GM12878 (cell line): ENCODE measurements at regions not wholly inside any gene's neighbourhood (a gene's known extent, or its start where the extent isn't known, plus 50 kb on each side); places are given as distances from the start of the nearest gene placed in this dataset.

Experiments used
- ATAC-seq: fragments of 200-7000 bp; cut with Tn5 transposase; 3 replicates; pipeline ENCODE4 v1.9.1; 2020; ENCODE audit warnings: mild to moderate bottlenecking, moderate library complexity
- BruUV-seq: library from RNA; stranded (reverse); fragments of 400-500 nt; replicated peaks from 2 replicates; lab custom pipeline; 2021; lab: Mats Ljungman, UMichigan
- CTCF ChIA-PET: fragments of 300-600 bp; sonication (Branson Sonifier 250); formaldehyde crosslinking; extraction: SDS; loops from one replicate; lab custom pipeline; 2021; ENCODE audit warnings: inconsistent platforms; lab: Yijun Ruan, JAX
- POLR2A ChIA-PET: fragments of 350-600 bp; formaldehyde crosslinking; extraction: SDS; loops from one replicate; lab custom pipeline; 2021; ENCODE audit warnings: inconsistent platforms; lab: Charles Lee
- RAD21 ChIA-PET: fragments of 300-600 bp; sonication (Branson Sonifier 250); formaldehyde crosslinking; loops from one replicate; lab custom pipeline; 2023; ENCODE audit warnings: antibody characterized with exemption; ENCODE audit not compliant: unreplicated experiment; lab: Charles Lee
- SMC1A ChIA-PET: fragments of 300-600 bp; sonication (Branson Sonifier 250); formaldehyde crosslinking; loops from one replicate; lab custom pipeline; 2023; ENCODE audit not compliant: unreplicated experiment, uncharacterized antibody; lab: Charles Lee
- DNase-seq: peaks from one replicate; pipeline ENCODE4 v3.0.0-alpha.2; 2011; ENCODE audit warnings: low read depth, low spot score
- FAIRE-seq: peaks from 3 replicates; lab custom pipeline; 2011; peaks lifted over from hg19 to GRCh38; lab: Jason Lieb, UNC
- H2AFZ ChIP-seq: 2 replicates; pipeline ENCODE4 v1.6.0; 2011; ENCODE audit warnings: low read depth, low read length, control low read depth; ENCODE audit not compliant: control insufficient read depth
- H3K27ac ChIP-seq: 2 replicates; pipeline ENCODE4 v1.5.1; 2011; ENCODE audit warnings: control low read depth; ENCODE audit not compliant: control insufficient read depth, insufficient read depth
- H3K27me3 ChIP-seq, 2 experiments: replicated peaks in 1 of 2; 2 replicates each; pipeline versions ENCODE4 v1.6.0 to v1.6.1; 2011; ENCODE audit warnings: low read length in 1 of 2; ENCODE audit not compliant: control insufficient read depth in 2 of 2, insufficient read depth in 2 of 2
- H3K36me3 ChIP-seq, 2 experiments: 2 replicates each; pipeline ENCODE4 v1.5.1; 2011; ENCODE audit warnings: low read length in 1 of 2; ENCODE audit not compliant: control insufficient read depth in 2 of 2, insufficient read depth in 2 of 2
- H3K4me1 ChIP-seq: 2 replicates; pipeline ENCODE4 v1.6.1; 2011; ENCODE audit warnings: mild to moderate bottlenecking, low read length, moderate library complexity, mixed read lengths; ENCODE audit not compliant: control insufficient read depth, insufficient read depth
- H3K4me2 ChIP-seq: 2 replicates; pipeline ENCODE4 v1.6.0; 2011; ENCODE audit warnings: control low read depth; ENCODE audit not compliant: control insufficient read depth, insufficient read depth
- H3K4me3 ChIP-seq: fragments of 200-600 bp; sonication (generic); 2 replicates; pipeline ENCODE4 v1.5.1; 2016
- H3K79me2 ChIP-seq: 2 replicates; pipeline ENCODE4 v1.6.0; 2011; ENCODE audit warnings: low read length; ENCODE audit not compliant: control insufficient read depth, insufficient read depth
- H3K9ac ChIP-seq: 2 replicates; pipeline ENCODE4 v1.8.0; 2011; ENCODE audit warnings: low read length, control low read depth, mixed read lengths; ENCODE audit not compliant: control insufficient read depth, insufficient read depth
- H3K9me3 ChIP-seq: replicated peaks from 3 replicates; pipeline ENCODE4 v1.5.1; 2011; ENCODE audit warnings: mild to moderate bottlenecking, low read length; ENCODE audit not compliant: control insufficient read depth, insufficient read depth
- H4K20me1 ChIP-seq: 2 replicates; pipeline ENCODE4 v1.6.0; 2011; ENCODE audit not compliant: control insufficient read depth, insufficient read depth
- CBX5 ChIP-seq: sonication (generic); IDR thresholded peaks from 2 replicates; pipeline ENCODE4 v1.6.1; 2016; ENCODE audit warnings: low read depth, moderate library complexity, mild to moderate bottlenecking, inconsistent platforms
- CREM ChIP-seq: IDR thresholded peaks from 2 replicates; pipeline ENCODE4 v1.6.1; 2014; ENCODE audit warnings: antibody characterized with exemption, low read depth
- IKZF1 ChIP-seq: fragments of 450-650 bp; conservative IDR thresholded peaks from 2 replicates; pipeline ENCODE4 v1.6.1; 2017; ENCODE audit warnings: antibody characterized with exemption, mild to moderate bottlenecking
- NR2C1 ChIP-seq: fragments of 450-650 bp; IDR thresholded peaks from 2 replicates; pipeline ENCODE4 v1.6.1; 2017; ENCODE audit warnings: antibody characterized with exemption, mild to moderate bottlenecking, moderate library complexity
- POLR2A ChIP-seq: IDR thresholded peaks from 2 replicates; pipeline ENCODE4 v1.6.1; 2011; ENCODE audit warnings: low read depth, mild to moderate bottlenecking, low read length
- SIN3A ChIP-seq: IDR thresholded peaks from 2 replicates; pipeline ENCODE4 v1.6.1; 2012; ENCODE audit warnings: low read depth, low read length, improper control_type of control experiment
- ZNF24 ChIP-seq: fragments of 450-650 bp; IDR thresholded peaks from 2 replicates; pipeline ENCODE4 v1.6.1; 2017; ENCODE audit warnings: antibody characterized with exemption, mild to moderate bottlenecking
- ZSCAN29 ChIP-seq: fragments of 450-650 bp; IDR thresholded peaks from 2 replicates; pipeline ENCODE4 v1.6.1; 2017; ENCODE audit warnings: mild to moderate bottlenecking, moderate library complexity
- WGBS: methylation state at CpG from one replicate; pipeline ENCODE4 v1.1.6; 2016; ENCODE audit warnings: low lambda C conversion rate; ENCODE audit not compliant: insufficient replicate concordance, insufficient coverage; ENCODE audit errors: missing lambda C conversion rate; 5-methylcytosine and 5-hydroxymethylcytosine counted together
- in situ Hi-C: fragments of 300-500 bp; cut with MboI; formaldehyde crosslinking; loops from 9 replicates; pipeline ENCODE4 v1.14.3; 2018; ENCODE audit warnings: mixed read lengths
- intact Hi-C: fragments of 100-400 bp; cut with micrococcal nuclease; formaldehyde crosslinking; loops from one replicate; pipeline ENCODE4 v1.14.2; 2022; ENCODE audit not compliant: unreplicated experiment
- TF ChIP-seq, protein P1 (sequence below): IDR thresholded peaks from 2 replicates; pipeline ENCODE4 v1.6.1; 2011; ENCODE audit warnings: borderline replicate concordance, low read depth, mild to moderate bottlenecking, moderate library complexity, low read length; ENCODE audit not compliant: insufficient read depth, poor library complexity, severe bottlenecking
- TF ChIP-seq, protein P2 (sequence below): fragments of 450-650 bp; IDR thresholded peaks from 2 replicates; pipeline ENCODE4 v1.6.1; 2017; ENCODE audit warnings: mild to moderate bottlenecking
- TF ChIP-seq, protein P3 (sequence below): fragments of 450-650 bp; IDR thresholded peaks from 2 replicates; pipeline ENCODE4 v1.6.1; 2018; ENCODE audit warnings: borderline replicate concordance, mild to moderate bottlenecking; ENCODE audit not compliant: partially characterized antibody
- TF ChIP-seq, protein P4 (sequence below): fragments of 450-650 bp; IDR thresholded peaks from 2 replicates; pipeline ENCODE4 v1.6.1; 2017; ENCODE audit warnings: mild to moderate bottlenecking, moderate library complexity

DNA sequence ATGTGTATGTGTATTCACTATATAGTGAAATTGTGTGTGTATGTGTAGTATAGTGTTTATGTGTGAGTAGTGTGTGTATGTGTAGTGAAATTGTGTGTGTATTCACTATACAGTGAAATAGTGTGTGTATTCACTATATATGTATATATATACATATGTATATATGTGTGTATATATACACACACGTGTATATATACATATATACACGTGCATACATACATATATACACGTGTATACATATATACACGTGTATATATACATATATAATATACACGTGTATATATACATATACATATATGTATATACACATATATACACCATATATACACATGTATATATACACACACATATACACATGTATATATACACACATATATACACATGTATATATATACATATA lies 403.6 kb upstream of the TUSC1 start:
- in situ Hi-C loops (no loop called here), intact Hi-C loops (no loop called here)
- WGBS: 10% methylated on average over 5 of the region's 5 CpGs
- Histone ChIP-seq H3K4me2 (no peak overlapping the region), H3K27ac (no peak overlapping the region), H3K4me1 (no peaks in the 10 kb centered on the region), H3K4me3 (no peak overlapping the region), H4K20me1 (no peaks in the 10 kb centered on the region), H3K27me3 (no peaks in the 10 kb centered on the region), H3K9ac (no peak overlapping the region), H3K36me3 (no peaks in the 10 kb centered on the region), H3K9me3 (no peaks in the 10 kb centered on the region), H2AFZ (no peak overlapping the region), H3K79me2 (no peaks in the 10 kb centered on the region)
- ChIA-PET RAD21 (no interaction called here), CTCF (no interaction called here), SMC1A (no interaction called here), POLR2A (no interaction called here)
- TF ChIP-seq, protein P1, sequence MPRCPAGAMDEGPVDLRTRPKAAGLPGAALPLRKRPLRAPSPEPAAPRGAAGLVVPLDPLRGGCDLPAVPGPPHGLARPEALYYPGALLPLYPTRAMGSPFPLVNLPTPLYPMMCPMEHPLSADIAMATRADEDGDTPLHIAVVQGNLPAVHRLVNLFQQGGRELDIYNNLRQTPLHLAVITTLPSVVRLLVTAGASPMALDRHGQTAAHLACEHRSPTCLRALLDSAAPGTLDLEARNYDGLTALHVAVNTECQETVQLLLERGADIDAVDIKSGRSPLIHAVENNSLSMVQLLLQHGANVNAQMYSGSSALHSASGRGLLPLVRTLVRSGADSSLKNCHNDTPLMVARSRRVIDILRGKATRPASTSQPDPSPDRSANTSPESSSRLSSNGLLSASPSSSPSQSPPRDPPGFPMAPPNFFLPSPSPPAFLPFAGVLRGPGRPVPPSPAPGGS: no peak
- TF ChIP-seq POLR2A (no peak), IKZF1 (no peak), NR2C1 (no peak), ZSCAN29 (no peak), ZNF24 (no peak), CREM (no peak), SIN3A (no peak), CBX5 (no peak)
- TF ChIP-seq, protein P2, sequence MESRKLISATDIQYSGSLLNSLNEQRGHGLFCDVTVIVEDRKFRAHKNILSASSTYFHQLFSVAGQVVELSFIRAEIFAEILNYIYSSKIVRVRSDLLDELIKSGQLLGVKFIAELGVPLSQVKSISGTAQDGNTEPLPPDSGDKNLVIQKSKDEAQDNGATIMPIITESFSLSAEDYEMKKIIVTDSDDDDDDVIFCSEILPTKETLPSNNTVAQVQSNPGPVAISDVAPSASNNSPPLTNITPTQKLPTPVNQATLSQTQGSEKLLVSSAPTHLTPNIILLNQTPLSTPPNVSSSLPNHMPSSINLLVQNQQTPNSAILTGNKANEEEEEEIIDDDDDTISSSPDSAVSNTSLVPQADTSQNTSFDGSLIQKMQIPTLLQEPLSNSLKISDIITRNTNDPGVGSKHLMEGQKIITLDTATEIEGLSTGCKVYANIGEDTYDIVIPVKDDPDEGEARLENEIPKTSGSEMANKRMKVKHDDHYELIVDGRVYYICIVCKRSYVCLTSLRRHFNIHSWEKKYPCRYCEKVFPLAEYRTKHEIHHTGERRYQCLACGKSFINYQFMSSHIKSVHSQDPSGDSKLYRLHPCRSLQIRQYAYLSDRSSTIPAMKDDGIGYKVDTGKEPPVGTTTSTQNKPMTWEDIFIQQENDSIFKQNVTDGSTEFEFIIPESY: no peak
- TF ChIP-seq, protein P3, sequence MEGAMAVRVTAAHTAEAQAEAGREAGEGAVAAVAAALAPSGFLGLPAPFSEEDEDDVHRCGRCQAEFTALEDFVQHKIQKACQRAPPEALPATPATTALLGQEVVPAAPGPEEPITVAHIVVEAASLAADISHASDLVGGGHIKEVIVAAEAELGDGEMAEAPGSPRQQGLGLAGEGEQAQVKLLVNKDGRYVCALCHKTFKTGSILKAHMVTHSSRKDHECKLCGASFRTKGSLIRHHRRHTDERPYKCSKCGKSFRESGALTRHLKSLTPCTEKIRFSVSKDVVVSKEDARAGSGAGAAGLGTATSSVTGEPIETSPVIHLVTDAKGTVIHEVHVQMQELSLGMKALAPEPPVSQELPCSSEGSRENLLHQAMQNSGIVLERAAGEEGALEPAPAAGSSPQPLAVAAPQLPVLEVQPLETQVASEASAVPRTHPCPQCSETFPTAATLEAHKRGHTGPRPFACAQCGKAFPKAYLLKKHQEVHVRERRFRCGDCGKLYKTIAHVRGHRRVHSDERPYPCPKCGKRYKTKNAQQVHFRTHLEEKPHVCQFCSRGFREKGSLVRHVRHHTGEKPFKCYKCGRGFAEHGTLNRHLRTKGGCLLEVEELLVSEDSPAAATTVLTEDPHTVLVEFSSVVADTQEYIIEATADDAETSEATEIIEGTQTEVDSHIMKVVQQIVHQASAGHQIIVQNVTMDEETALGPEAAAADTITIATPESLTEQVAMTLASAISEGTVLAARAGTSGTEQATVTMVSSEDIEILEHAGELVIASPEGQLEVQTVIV: no peak
- TF ChIP-seq, protein P4, sequence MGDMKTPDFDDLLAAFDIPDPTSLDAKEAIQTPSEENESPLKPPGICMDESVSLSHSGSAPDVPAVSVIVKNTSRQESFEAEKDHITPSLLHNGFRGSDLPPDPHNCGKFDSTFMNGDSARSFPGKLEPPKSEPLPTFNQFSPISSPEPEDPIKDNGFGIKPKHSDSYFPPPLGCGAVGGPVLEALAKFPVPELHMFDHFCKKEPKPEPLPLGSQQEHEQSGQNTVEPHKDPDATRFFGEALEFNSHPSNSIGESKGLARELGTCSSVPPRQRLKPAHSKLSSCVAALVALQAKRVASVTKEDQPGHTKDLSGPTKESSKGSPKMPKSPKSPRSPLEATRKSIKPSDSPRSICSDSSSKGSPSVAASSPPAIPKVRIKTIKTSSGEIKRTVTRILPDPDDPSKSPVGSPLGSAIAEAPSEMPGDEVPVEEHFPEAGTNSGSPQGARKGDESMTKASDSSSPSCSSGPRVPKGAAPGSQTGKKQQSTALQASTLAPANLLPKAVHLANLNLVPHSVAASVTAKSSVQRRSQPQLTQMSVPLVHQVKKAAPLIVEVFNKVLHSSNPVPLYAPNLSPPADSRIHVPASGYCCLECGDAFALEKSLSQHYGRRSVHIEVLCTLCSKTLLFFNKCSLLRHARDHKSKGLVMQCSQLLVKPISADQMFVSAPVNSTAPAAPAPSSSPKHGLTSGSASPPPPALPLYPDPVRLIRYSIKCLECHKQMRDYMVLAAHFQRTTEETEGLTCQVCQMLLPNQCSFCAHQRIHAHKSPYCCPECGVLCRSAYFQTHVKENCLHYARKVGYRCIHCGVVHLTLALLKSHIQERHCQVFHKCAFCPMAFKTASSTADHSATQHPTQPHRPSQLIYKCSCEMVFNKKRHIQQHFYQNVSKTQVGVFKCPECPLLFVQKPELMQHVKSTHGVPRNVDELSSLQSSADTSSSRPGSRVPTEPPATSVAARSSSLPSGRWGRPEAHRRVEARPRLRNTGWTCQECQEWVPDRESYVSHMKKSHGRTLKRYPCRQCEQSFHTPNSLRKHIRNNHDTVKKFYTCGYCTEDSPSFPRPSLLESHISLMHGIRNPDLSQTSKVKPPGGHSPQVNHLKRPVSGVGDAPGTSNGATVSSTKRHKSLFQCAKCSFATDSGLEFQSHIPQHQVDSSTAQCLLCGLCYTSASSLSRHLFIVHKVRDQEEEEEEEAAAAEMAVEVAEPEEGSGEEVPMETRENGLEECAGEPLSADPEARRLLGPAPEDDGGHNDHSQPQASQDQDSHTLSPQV: no peak
- no peak for DNase-seq
- no peak for FAIRE-seq
- BruUV-seq: no TSS peak
- ATAC-seq: no peak
